ENCODE measurements at regions not wholly inside any gene's neighbourhood (a gene's known extent, or its start where the extent isn't known, plus 50 kb on each side); places are given as distances from the start of the nearest gene placed in this dataset.

GRCh38 chr4:156538651-156539257, 432.8 kb downstream of the PDGFC start:
- DNase-seq (no peak), ATAC-seq (ENCODE audit: low read depth) (no peak)
- no peaks in the 10 kb centered on the region for H3K79me1 ChIP-seq (ENCODE audit: low read depth in 1 of 2, low read length in 2 of 2)
- no peak overlapping the region for H4K91ac ChIP-seq (ENCODE audit: insufficient read depth, low read depth, low read length)
- in situ Hi-C loops (cut with MboI; ENCODE audit: low sequenced_read_pairs) (no loop called here), dilution Hi-C loops (cut with HindIII; ENCODE audit: low sequenced_read_pairs, unreplicated experiment) (no loop called here), intact Hi-C loops (cut with micrococcal nuclease) (no loop called here)
- no peaks in the 10 kb centered on the region for H4K20me1 ChIP-seq (ENCODE audit: insufficient read depth, low read length)
- H4K8ac ChIP-seq (ENCODE audit: low read depth in 2 of 2, low read length in 2 of 2) = no peak overlapping the region
- no peak overlapping the region for H2BK20ac ChIP-seq (ENCODE audit: low read depth, low read length)
- no peaks in the 10 kb centered on the region for H3K27me3 ChIP-seq (ENCODE audit: control insufficient read depth, insufficient read depth, low read length)
- no peak overlapping the region for H3K56ac ChIP-seq (ENCODE audit: extremely low read depth, insufficient read depth, low read length)
- H3K27ac ChIP-seq (ENCODE audit: insufficient read depth, low read length) = no peak overlapping the region
- no peaks in the 10 kb centered on the region for H3K4me1 ChIP-seq (ENCODE audit: control insufficient read depth, insufficient read depth, low read length)
- no peak overlapping the region for H2AFZ ChIP-seq (replicated peaks; ENCODE audit: low read length, poor library complexity)
- H2BK120ac ChIP-seq (ENCODE audit: low read depth, low read length) = no peak overlapping the region
- H3K23ac ChIP-seq (ENCODE audit: low read depth, low read length) = no peak overlapping the region
- no peak overlapping the region for H2BK15ac ChIP-seq (ENCODE audit: low read depth, low read length)
- ChIA-PET CTCF (no interaction called here), POLR2A (ENCODE audit: unreplicated experiment) (no interaction called here)
- no peak overlapping the region for H4K5ac ChIP-seq (ENCODE audit: low read depth, low read length)
- no peak overlapping the region for H3K18ac ChIP-seq (ENCODE audit: low read depth, low read length)
- no peak overlapping the region for H3K4me2 ChIP-seq (ENCODE audit: low read depth, low read length)
- no peak overlapping the region for H3K4ac ChIP-seq (ENCODE audit: low read depth, low read length)
- no peak overlapping the region for H2BK5ac ChIP-seq (ENCODE audit: low read depth, low read length, poor library complexity, severe bottlenecking)
- no peak overlapping the region for H2AK9ac ChIP-seq (replicated peaks; ENCODE audit: low read depth, low read length, poor library complexity)
- no peaks in the 10 kb centered on the region for H3K9me1 ChIP-seq (ENCODE audit: insufficient read depth, low read length)
- H2AK5ac ChIP-seq (ENCODE audit: low read depth, low read length) = no peak overlapping the region
- no TSS peak for BruUV-seq (replicated peaks)
- no peaks in the 10 kb centered on the region for H3K36me3 ChIP-seq (ENCODE audit: control insufficient read depth, insufficient read depth, low read length)
- H3K4me3 ChIP-seq (ENCODE audit: insufficient read depth, low read depth, low read length) = no peak overlapping the region
- no peak overlapping the region for H3K9ac ChIP-seq (ENCODE audit: low read depth, low read length)
- no CpG with 5 or more reads among the region's 1 CpG for WGBS, 2 experiments (ENCODE audit: extremely low coverage in 2 of 2, insufficient read length in 1 of 2)
- TF ChIP-seq CHD1 (IDR thresholded peaks at IDR 0.05; ENCODE audit: low read depth, low read length) = no peak
- TF ChIP-seq MXI1 (IDR thresholded peaks at IDR 0.05; ENCODE audit: borderline replicate concordance, low read depth, low read length) = no peak
- TF ChIP-seq RAD21 (IDR thresholded peaks at IDR 0.05; ENCODE audit: low read length) = no peak
- TF ChIP-seq USF2 (IDR thresholded peaks at IDR 0.05; ENCODE audit: low read depth, low read length) = no peak
- no peak for TF ChIP-seq MAZ (IDR thresholded peaks at IDR 0.05; ENCODE audit: borderline replicate concordance, low read depth, low read length)
- no peak for TF ChIP-seq CTCF (conservative IDR thresholded peaks at IDR 0.05; ENCODE audit: low read depth, low read length)
- TF ChIP-seq POLR2A (IDR thresholded peaks at IDR 0.05; ENCODE audit: low read depth, low read length) = no peak
- no peak for TF ChIP-seq FOS (IDR thresholded peaks at IDR 0.05; ENCODE audit: low read depth, low read length)
- no peak for TF ChIP-seq RCOR1 (IDR thresholded peaks at IDR 0.05; ENCODE audit: insufficient replicate concordance, low read length)
- no peak for TF ChIP-seq RFX5 (IDR thresholded peaks at IDR 0.05; ENCODE audit: low read depth, low read length)
- TF ChIP-seq BHLHE40 (IDR thresholded peaks at IDR 0.05; ENCODE audit: low read depth, low read length) = no peak
- TF ChIP-seq NFE2L2 (IDR thresholded peaks at IDR 0.05; ENCODE audit: low read depth, low read length) = no peak
- no peak; the same call in 1 of the 2 replicates for TF ChIP-seq MAFK (IDR thresholded peaks at IDR 0.05; ENCODE audit: low read depth, low read length)
- no peak for TF ChIP-seq ELK1 (IDR thresholded peaks at IDR 0.05; ENCODE audit: borderline replicate concordance, low read depth, low read length)
- TF ChIP-seq CEBPB (IDR thresholded peaks at IDR 0.05; ENCODE audit: low read depth, low read length) = no peak
- no peak for TF ChIP-seq SMC3 (IDR thresholded peaks at IDR 0.05; ENCODE audit: low read depth, low read length)
- no peaks in the 10 kb centered on the region for H3K9me3 ChIP-seq (ENCODE audit: control insufficient read depth, insufficient read depth, low read length)
- no peak overlapping the region for H3K14ac ChIP-seq (replicated peaks; ENCODE audit: low read depth, low read length)
